H54 (cell line): ENCODE measurements at regions not wholly inside any gene's neighbourhood (a gene's known extent, or its start where the extent isn't known, plus 50 kb on each side); places are given as distances from the start of the nearest gene placed in this dataset.
"Not testable (repeated sequence)": the region's sequence is repeated elsewhere in the genome, so short reads cannot be mapped to it uniquely, and the experiment has no call there.

Source experiments
- DNase-seq: peaks from one replicate; pipeline ENCODE4 v3.0.0; 2011; ENCODE audit warnings: low spot score, mixed read lengths; ENCODE audit not compliant: insufficient read length
- FAIRE-seq: peaks from 3 replicates; lab custom pipeline; 2011; peaks lifted over from hg19 to GRCh38; lab: Jason Lieb, UNC
- POLR2A ChIP-seq: IDR thresholded peaks from 2 replicates; pipeline ENCODE4 v1.6.1; 2011; ENCODE audit warnings: low read depth, mild to moderate bottlenecking, low read length

DNA sequence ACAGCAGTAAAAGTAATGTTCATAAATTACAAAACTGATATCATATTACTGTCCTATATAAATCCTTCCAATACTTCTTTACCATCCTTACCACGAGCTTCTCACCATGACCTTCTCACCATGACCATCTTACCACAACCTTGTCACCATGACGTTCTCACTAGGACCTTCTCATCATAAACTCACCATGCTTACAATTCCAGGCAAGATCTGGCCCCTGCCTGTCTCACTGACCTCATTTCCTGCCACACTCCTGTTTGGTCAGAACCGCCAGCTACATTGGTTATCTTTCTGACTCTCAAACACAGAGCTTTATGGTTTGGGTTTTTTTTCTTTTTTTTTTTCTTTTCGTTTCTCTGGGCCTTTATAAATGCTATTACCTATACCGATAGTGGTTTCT lies 827.6 kb downstream of the RNF144A start:
- no peak for DNase-seq
- FAIRE-seq: no peak
- TF ChIP-seq POLR2A: no peak

DNA sequence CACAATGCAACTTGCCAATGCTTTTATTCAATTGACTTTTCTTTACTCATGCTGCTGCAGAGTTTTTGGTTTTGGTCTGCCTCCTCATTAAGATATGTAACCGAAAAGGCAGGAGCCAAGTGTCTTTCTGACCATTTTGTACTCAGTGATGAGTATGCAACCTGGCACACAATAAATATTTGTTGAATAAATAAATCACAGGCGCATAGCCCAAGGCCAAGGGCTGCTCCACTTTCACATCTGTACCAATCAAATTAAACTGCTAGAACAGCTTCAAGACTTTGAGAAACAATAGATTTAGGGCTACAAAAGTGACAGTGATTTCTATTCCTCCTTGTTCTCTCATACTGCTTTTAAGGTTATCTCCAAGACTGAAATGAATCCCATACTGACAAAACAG lies 828.2 kb downstream of the RNF144A start:
- TF ChIP-seq POLR2A: no peak
- no peak for FAIRE-seq
- no peak for DNase-seq

DNA sequence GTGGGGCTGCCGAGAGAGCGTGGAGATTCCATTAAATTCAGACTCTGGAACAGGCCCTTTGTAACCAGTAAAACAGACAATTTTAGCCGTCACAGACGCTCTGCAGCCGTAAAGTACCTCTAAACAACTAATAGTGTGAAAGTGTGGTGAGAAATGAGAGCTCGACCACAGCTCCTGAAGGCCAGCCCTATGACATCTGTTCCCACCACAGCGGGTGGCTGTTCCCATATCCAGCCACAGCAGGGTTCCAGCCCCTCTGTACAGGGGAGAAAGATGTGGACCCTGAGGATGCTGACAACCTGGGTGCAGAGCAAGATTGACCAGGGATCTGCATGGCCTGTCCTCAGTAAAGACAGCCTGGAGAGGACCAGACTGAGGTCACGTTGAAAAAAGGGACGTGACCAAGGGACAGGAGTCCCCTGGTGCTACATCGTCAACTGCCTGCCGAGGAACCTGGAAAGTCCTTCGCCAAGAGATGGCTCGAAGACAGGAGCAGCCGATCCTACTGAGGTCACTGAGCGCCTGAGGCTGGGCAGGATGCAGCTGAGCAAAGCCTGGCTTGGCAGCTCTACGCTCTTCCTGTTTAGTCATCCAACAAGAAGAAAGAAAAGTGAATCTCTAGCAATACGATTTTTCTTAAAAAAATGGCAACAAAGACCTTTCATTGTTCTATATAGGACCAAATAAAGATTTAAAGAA lies 831.7 kb downstream of the RNF144A start:
- DNase-seq: no peak
- no peak for FAIRE-seq
- no peak for TF ChIP-seq POLR2A

DNA sequence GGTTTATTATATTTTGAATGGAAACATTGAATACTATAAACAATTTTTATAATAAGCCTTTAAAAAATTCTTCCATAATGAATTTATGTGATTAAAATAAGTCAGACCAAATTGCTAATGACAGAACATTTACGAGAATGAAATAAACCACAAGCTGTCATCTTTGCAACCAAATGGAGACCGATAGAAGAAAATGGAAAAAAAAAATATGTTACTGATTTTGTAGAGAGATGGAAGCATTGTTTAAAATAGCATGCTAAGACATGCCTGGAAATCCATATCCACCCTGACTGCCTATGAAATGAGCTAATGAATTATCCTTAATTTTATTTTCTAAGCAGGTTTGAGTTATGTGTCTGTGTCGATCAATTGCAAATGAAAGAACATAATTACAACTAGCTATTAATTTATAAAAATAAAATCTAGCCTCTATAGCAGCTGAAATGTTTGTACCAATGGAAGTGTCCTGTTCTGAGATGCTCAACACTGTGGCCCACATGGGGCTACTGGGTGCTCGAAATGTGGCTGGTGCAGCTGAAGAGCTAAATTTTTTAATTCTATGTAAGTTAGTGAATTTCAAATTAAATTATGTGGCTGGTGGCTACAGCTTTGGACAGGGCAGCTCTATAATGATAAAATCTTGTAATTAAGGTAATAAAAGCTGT lies 832.8 kb downstream of the RNF144A start:
- no peak for TF ChIP-seq POLR2A
- FAIRE-seq (no peak), DNase-seq (no peak)

DNA sequence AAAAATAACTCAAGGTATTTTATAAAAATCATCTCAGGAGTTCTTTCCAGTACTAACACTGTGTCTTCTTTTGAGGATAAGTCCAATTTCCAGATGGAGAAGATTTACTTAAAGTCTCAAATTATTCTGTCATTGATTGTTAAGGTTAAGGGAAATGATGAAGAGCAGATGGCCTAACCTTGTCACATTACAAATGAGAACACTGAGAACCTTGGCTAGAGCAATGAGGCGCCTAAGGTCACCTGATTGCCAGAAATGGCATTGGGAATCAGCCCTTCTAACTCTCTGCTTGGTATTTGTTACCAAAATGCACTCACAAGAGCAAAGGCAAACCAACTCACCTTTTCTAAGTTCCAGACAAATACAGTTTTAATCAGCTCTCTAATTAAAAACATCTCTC lies 835.1 kb downstream of the RNF144A start:
- DNase-seq: no peak
- no peak for FAIRE-seq
- no peak for TF ChIP-seq POLR2A

DNA sequence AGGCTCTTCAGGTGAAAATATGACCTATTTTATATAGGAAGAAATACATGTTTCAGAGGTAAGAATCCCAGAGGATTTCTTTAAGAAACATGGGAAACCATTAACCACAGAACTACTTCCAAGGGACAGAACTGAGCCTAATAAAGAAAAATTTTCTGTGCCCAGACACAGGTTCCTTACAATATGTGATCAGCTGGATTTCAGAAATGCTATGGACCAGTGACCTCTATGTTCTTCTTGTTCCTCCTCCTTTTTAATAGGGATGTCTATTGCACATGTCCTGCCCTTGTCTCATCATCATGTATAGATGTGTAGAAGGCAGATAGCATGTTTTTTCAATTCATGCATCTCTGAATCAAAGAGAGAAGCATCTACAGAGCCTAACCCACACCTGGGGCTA lies 836.6 kb downstream of the RNF144A start:
- FAIRE-seq: no peak
- no peak for DNase-seq
- no peak for TF ChIP-seq POLR2A

DNA sequence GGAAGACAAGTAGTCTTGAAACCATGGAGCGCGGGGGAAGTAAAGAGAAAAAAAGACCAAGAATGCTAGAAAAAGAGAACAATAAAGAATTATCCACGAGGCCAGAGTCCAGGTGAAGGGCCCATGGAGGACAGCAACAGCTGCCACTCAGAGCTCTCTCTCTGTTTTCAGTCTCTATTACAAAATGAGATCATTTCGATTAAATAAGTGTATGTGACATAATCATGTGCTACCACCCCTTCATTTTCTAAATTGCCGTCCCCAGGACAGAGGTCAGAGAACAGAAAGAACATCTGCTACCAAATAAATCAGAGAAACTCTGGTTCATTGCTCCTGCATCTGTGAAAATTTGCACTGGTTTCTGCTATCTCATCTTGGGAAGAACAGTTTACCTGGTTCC lies 838.7 kb downstream of the RNF144A start:
- TF ChIP-seq POLR2A: no peak
- no peak for DNase-seq
- FAIRE-seq: no peak

DNA sequence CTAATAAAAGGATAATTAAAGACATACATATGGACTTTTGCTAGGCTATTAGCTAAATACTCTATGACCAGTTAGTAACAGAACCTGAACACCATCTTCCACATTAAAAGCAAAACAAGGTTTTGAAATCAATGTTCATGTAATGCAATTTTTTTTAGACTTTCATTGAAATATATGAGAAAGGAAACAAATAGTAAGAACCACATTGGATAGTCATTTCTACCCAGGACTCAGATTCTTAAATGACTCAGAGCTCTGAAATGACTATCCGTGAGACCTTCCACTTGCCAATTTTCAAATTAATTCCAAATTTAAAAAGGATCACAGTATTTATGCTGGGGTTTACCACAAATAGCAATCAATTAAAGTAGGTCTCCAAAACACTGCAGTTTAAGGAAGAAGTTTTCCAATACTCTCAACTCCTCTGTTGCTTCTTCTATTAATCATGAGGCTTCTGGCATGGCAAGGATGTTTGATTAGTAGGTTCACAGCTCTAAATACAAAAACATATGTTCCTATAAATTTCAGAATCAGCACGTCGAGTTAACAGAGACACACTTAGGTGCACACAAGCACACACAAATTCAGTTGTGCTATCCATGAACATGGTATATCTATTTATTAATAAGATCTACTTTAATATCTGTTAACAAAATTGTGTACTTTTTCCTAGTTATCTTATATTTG lies 841.0 kb downstream of the RNF144A start:
- no peak for FAIRE-seq
- no peak for TF ChIP-seq POLR2A
- no peak for DNase-seq

DNA sequence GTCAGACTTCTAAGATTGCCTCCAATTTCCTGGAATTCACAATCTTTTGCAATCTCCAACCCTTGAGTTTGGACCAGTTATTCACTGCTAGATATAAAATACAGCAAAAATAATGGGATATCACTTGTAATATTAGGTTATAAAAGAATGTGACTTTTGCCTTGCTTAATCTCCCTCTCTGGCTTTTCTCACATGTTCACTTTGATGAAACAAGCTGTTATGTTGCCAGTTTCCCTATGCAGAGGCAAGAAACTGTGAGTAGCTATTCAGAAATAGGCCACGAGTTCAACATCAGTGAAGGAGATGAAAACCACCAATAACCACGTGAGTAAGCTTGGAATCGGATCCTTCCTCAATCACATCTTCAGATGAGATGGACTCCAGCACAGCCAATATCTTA lies 842.7 kb downstream of the RNF144A start:
- no peak for FAIRE-seq
- TF ChIP-seq POLR2A: no peak
- DNase-seq: no peak

DNA sequence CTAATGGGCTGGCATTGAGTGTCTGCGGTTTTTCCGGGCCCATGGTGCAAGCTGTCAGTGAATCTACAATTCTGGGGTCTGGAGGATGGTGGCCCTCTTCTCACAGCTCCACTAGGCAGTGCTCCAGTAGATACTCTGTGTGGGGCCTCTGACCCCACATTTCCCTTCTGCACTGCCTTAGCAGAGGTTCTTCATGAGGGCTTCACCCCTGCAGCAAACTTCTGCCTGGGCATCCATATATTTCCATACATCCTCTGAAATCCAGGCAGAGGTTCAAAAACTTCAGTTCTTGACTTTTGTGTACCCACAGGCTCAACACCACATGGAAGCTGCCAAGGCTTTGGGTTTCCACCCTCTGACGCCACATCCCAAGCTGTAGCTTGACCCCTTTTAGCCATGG lies 846.2 kb downstream of the RNF144A start:
- DNase-seq, FAIRE-seq: not testable (repeated sequence)

DNA sequence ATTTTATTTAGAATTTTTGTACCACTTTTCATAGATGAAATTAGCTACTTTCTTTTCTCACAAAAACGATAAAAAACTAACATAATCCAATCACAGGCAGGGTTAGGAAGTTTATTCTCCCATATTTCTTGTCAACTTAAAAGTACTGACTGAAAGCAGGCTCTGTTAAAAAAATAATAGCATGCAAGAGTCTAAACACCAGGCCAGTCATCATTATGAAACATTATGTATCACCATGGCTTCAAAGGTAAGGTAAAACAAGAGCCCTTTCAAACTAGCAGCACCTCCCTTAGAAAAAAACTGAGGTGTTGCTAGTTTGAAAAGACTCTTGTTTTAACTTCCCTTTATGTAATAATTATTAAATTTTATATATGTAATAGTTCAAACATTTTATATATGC lies 848.0 kb downstream of the RNF144A start:
- no peak for FAIRE-seq
- no peak for DNase-seq
- TF ChIP-seq POLR2A: no peak

DNA sequence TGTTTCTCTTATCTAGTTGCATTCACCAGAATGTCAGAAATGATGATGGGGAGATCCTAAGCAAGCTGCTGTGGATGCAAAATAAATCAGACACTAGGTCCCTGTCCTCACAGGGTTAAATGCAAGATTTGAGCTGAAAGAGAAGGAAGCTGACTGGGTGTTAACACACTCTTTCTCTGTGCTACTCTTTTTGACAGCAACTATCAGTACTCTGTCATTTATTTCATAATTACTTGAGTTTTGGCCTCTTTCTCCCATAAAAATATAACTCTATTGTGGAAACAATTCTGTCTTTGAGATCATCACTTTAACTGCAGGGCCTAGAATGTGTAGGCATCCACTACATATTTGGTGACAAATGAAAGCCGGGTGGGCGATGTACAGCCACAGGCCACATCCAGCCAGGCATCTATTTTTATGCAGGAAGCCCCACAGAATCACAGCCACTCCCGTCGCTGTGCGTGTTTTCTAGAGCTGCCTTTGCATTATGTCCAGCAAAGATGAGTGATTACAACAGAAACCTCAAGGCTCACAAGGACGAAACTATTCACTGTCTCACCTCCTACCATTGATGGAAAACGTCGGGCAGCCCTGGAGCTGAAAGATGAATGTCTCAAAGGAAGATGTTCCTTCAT lies 849.0 kb downstream of the RNF144A start:
- TF ChIP-seq POLR2A: no peak
- DNase-seq (no peak), FAIRE-seq (no peak)

DNA sequence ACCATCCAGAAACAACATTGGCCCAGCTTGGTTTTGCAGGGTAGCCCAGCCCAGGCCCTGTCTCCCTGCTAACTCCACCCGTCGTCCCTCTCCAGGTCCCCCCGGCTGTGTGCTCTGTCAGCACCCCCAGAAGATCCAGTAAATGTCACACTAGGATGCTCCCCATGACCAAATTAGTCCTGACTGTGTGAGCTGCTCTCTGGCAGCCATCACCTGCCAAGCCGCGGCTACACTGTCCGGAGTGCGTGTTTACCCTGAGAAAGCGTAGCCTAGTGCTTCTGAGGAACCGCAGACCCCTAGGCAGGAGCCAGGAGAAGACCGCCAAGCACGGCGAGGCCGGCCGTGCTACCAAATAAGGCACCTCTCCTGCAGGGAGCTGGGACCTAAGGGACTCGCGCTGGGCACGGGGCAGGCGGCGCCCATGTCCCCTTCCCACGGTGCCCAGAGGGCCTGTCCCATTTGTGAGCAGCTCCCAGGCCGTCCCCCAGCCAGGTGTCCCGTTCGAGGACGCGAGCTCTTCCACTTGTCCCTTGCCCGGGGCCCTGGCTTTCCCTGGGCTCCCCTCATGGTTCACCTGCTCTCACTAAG lies 849.9 kb downstream of the RNF144A start:
- FAIRE-seq (no peak), DNase-seq (no peak)
- no peak for TF ChIP-seq POLR2A

DNA sequence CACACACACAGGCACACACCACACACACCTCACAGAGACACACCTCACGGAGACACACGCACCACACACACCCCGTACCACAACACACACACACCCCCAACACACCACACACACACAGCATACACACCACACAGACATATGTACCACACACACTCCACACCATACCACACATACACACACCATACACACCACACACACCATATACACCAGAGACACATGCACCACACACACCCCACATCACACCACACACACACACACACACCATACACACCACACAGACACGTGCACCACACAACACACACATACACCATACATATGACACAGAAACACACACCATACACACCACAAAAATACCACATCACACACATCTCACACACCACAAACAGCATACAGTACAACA lies 850.7 kb downstream of the RNF144A start:
- no peak for FAIRE-seq
- no peak for DNase-seq
- TF ChIP-seq POLR2A: no peak
